Anterior cingulate cortex (tissue), 58 donors: ENCODE measurements at regions not wholly inside any gene's neighbourhood (a gene's known extent, or its start where the extent isn't known, plus 50 kb on each side); places are given as distances from the start of the nearest gene placed in this dataset.

Experiments used
- DNase-seq, 58 donors: peaks; one replicate each; lab custom pipeline; 2025; lab: John Stamatoyannopoulos, UW

DNA sequence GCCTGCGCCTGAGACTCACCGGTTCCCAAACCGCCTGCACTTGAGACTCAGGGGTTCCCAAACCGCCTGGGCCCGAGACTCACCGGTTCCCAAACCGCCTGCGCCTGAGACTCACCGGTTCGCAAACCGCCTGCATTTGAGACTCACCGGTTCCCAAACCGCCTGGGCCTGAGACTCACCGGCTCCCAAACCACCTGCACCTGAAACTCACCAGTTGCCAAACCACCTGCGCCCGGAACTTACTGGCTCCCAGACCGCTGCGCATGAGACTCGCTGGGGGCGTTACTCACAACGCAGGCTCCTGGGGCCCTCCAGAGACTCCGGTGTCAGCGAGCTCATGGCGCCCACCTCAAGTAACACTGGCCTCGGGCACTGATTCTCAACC, 90.2 kb downstream of the DACT2 start:
- DNase-seq, result no peak

DNA sequence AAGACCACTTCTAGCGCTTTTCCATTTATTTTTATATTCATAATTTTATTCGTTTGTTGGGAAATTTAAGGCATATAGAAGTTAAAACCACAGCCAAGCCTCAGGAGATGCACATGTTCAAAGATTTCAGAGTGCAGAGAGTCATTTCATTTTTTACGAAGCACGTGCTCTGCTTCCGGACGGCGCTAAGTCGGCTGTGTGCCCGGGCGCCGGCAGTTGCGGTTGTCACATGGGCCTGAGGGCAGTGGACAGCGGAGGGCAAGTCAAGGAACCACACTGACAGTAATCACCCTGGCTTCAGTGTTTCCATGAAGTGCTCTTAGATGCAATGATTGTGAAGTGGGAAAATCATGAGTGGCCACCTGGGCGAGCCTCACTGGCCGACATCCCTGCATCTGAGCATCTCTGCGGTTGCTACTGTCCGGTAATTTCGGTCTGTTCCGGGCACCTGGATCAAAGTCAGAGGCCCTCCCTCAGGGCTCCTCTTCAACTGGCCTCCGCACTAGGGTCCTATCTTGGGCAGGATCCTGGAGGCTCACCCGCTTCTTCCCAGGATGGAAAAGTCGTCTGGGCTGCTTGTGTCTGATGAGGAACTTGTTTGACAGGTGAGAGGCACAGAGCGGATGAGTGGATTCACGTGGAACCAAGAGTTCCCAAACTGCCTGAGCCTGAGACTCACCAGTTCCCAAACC, 90.8 kb downstream of the DACT2 start:
- DNase-seq, result no peak

DNA sequence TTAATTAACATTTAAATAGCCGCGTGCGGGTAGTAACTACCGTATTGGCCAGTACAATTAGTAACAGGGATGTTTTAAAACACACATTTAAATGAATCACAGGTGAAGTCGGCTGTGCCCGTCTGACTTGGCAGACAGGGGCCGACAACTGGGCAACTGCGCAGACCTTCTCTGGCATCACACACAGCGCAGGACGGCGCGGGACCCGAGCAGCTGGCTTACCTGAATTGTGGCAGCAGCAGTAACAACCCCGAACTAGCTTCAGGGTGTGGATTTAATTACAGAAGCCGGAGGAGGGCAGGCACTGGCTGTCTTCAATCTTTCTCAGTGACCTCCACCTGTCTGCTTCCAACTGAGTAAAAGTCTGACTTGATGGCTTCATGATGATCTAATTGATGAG, 91.7 kb downstream of the DACT2 start:
- no peak for DNase-seq

DNA sequence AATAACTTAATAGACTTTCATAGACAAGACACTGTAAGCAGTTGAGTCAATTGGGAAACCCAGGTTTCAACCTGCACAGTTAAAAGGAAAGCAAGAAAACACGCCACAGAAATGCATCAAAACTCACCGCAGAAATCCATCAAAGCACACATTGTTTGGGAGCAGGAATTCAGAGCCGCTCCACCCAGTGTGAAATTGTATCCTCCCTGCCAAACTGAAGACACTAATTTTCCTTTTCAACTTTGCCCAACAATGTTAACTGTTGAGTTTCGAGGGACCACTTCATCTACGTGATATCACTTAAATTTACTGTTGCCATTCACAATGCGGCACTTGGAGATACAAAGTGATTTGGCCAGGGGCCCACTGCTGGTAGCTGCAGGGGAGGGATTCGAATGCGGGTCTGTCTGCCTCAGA, 92.7 kb downstream of the DACT2 start:
- no peak for DNase-seq

DNA sequence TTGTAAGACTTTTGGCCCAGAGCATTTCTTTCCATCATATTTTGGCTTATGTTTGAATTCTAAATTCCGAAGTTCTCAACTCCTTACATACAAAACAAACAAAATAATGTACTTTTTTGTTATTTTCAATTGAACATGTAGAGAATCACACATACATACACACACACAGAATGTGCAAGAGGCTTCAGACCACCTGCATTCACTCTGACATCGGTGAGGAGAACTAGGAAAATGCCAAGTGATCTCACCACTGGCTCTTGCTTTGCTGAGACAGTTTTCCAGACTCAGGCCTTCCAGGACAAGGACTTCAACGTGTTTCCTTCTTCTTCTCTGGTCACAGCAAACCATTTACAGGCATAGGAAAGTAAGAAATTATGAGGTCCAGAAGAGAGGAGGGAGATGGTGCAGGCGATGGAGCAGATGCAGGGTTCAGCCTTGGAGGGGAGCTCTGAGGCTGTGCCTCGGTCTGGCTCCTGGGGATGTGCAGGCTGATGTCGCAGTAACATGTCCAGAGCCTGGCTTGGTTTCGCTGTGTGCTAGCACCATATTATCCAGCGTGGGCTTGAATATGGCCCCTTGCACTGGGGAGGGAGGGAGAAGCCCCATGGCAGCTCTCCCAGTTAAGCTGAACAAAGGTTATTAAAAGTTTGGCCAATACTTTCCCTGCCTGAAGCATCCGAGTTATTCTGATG, 93.4 kb downstream of the DACT2 start:
- DNase-seq, result peak in 9 of 58 donors; percentile 8 to 43 (median 18)

DNA sequence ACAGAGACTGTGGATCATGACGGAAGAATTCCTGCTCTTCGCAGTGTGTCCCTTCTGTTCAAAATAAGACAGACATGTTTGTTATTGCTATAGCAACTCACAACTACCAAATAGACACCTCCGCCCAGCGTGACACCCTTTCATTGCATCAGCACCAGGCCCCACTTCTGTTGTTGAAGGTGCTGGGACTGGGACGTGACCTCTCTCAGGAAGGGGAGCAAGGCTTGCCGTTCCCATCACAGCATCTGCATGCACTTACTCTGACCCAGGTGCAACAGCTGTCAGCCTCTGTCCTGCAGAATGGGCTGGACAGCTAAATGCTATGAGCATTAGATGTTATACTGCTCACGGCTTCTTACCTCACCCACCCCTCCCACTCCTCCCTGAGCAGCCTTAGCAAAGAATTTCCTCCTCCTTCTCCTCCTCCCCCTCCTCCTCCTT, 94.1 kb downstream of the DACT2 start:
- no peak for DNase-seq

DNA sequence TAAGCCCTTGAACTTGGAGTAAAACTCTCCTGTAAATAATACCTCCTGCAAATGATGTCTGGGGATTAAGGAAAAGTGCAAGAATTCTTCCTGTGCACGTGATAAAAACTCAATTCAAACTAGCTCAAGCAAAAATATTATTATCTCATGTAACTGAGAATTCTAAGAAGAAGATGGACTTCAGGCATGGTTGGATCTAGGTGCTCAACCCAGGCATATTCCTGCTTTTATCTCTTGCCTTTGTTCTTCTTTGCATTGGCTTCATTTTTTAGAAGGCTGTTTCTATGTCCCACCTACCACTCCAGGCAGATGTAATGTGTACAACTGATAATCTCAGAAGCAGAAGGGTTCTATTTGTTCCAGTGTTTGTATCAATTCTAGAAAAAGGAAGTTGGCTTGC, 95.8 kb downstream of the DACT2 start:
- DNase-seq, result no peak

DNA sequence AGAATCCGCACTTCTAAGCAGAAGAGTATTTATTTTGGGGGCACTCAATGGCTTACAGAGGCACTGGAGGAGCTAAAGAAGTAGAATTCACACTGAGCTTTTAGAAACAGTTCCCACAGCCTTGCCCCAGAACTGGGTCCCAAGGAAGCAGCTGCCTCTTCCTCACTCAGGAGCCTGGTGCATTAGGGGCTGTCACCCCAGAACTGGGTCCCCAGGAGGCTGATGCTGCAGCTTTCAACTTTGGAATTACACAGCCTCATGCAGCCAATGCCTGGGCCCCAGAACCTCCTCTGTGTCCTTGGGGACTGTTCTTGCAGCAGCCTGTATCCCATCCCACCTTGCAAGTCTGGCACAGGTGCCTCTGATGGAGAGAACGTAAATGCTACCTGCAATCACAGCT, 96.4 kb downstream of the DACT2 start:
- no peak for DNase-seq

DNA sequence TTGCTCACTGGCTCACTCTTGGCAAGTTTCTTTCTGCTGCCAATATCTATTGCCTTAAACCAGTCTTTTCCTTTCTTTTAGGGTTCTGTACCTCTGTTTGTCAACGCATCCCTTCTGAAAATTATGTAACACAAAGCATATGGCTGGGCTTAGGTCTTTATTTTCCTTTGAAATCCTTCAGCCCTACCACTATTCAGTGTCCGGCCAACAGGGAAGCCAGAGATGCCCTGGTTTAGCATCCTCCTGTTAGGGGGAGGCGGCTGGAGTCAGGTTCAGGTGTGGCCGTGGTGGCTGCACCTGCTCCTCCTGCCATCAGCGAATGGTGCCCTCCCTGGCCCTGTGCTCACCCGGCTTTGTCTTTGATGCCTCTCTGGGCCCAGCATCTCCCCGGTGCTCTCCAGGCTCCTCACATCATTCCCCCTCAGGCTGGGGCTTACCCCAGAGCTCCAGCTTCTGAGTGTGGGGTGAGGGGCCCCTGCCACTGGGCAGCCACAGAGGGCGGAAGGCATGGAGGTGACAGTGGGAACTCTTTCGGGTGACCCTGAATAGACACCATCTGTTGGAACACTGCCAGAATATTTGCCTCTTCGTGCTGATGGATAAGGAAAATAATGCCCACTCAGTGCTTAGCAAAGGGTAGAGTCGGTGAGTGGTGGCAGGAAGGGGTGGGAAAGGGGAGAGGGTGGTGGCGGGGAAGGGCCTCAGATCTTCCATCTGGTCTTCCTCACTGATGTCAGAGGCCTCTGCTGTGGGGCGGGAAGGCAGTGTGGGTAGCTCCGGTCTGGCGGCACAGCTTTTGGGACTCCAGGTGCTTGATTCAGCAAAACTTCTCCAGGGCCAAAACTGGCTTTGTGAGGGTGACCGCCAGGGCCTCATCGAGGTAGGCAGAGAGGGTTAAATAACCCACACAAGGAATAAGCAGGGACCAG, 97.2 kb downstream of the DACT2 start:
- DNase-seq, result no peak

DNA sequence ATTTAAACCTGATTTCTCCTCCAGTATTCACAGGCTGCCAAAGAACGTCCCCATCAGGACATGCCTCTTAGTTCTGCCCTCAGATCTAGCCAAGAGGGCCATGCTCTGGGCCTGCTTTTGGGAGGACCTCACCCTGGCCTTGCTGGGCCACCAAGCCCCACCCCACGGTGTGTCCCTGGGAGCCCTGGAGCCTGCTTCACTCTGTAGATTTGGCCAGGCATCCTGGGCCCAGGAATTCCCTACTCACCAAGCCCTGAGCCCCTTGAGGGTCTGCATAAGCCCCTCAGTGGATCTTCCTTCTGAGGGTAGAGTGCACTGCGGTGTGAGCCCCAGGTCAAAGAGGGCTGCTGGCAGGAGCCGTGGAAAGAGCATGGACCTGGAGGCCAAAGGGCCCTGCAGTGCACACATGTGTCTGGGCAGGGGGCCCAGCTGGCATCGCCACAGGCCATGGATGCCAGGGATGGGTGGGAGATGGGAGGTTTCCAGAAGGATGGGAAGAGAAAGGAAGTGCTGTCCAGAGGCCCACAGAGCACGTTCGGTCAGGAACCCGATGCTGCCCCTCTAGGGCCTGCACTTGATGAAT, 98.0 kb downstream of the DACT2 start:
- no peak for DNase-seq

DNA sequence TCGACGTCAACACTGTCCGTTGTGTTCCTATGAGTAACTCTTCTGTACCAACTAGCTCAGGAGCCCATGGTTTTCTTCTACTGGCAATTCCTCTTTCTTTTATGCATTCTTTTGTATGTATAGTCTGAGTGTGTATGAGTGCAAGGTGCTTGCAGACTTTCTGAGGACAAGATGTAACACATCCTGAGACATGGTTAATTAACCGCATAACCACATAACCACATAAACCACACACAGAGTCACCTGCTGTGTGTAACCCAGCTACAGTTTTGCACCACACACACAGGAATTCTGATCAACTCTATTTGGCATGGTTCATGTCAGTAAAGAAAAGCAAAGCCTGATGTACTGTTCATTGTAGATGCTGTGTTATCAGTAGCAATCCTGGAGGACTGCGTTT, 98.6 kb downstream of the DACT2 start:
- no peak for DNase-seq

DNA sequence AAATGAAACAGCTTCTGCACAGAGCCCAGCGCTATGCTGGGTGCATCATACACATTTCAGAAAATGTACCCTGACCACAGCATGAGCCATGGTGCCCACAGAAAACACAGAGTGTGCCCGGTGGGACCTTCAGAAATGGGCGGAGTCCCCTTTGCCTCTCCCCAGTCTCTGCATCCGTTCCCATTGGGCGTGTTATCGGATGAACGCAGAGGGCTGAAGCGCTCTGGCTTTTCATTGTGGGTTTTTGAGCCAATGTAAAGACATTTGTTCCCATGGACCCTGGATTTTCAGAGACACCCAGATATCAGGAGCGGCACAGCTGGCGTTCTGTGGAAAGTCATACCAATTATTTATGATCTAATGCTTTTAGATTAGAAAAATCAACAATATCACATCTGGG, 99.8 kb downstream of the DACT2 start:
- no peak for DNase-seq

DNA sequence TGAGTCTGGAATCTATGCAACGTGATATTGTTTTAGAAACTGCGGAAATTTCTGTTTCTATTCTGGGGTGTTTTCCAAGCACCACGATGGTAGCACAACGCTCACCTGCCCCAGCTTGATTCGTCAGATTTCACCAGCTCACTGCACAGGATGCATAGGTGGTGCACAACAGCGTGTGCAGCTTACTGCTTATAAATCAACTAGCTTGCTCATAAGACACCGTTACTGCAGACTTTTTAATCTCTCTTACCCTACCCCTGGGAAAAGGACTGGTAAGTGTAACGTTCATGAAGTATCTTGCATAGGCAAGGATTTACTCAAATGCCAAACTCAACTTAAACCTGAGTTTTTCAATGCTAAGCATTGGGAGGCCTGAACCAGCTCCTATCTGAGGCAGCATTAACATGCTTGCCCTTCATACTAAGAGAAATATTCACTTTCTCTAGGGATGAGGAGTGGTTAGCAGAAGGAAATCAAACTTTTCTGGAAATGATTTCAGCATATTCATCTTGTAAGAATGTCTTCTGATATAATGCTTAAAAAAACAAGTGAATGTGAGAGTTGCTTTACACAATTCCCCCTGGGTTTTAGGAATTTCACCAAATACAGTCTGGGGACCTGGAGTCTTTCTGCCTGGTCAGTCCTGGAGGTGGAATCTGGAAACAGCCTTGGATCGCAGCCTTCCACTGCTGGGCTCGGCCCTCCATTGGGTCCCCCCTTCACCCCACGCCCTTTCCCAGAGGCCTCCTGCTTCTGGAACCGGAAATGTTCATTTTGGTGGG, 100.6 kb downstream of the DACT2 start:
- no peak for DNase-seq

DNA sequence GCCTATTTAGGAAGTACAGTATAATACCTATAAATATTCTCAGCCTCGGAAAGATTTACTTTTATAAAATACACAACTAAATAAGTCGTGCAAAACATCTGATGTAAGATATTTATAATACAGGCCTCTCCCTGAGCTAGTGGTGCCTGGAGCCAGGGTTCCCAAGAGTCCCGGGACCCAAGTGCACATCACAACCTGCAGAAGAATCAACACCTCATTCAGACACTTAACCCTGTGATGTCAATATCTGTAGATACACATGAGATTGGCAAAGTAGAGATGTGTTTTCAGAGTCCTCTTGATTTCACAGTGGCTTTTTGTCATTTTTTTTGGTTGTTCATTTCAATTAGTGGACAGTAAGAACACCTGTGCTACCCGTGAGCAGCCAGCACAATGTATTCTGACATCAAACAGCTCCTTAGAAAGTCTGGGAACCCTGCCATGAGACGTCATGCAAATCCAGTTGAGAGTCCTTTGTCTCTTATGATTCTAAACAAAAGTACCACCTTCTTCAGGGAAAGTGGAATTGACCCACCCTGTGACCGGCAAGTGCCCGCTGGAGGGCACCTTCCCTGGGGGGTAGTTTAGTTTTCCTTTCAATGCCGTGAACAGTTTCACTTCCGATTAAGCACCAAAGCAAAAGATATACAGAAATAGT, 101.6 kb downstream of the DACT2 start:
- DNase-seq, result no peak

DNA sequence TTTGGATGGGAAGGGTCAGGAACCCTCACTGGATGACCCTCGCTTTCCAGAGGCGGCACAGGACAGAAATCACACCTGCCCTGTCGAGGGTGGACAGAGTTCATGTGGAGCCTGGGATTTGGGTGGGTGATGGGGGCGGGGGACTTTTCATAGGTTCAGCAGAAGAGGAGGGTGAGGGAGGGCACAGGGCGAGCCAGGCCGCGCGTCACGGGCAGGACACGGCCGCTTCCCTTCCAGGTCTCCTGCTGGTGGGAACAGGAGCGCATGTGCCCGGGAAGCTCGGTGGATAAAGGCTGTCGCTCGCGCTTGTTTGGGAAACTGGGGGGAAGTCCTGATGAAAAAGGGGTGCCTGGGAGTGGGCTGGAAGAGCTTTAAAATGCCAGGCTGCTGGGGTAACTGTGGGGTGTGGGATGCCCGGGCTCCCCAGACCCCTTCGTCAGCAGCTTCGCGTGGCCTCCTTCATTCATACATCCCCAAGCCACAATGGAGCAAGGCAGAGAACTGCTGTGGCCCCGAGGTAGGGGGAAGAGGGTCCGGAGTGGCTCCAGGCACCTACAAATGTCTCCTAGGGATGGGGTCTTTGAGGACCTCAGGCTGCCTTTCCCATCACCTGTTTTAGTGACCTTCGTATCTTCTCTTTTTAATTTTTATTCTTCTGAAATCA, 102.2 kb downstream of the DACT2 start:
- no peak for DNase-seq

DNA sequence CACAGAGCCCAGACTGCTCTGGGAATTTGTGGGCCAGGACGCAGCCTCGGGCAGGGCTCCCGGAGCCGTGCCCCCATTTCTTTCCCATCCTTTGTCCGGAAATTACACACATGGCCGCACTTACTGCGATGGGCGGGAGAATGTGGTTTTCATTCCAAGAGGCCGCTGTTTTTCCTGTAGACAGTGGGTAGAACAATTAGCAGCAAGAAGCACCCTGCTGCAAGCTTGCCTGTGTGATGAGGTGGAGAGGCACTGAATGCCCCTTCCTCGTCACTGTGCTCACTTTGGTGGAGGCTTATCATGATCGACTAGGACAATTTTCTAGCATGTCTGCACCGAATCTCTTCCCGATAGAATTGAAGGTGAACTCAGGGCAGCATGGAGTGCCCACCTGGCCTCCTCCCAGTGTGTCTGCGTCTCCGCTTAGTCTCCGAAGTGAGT, 102.8 kb downstream of the DACT2 start:
- peak in 29 of 58 donors; percentile 10 to 75 (median 42) for DNase-seq

DNA sequence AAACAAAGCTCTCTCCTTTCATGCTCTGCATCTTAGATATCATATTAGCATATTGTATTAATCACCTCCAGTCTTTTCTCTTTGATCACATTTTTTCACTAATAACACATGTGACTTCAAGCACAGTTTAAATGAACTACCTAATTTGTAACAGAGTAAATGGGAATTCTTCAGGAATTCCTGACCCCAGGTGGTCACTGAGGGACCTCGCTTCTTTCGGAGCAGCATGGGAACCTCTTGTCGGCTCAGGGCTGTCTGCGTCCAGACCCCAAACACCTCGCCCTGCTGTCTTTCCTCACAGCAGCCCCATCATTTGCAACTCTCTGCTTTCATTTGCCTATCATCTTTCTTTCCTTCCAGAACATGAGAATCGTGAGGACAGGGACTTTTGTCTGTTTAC, 103.5 kb downstream of the DACT2 start:
- DNase-seq, result no peak

DNA sequence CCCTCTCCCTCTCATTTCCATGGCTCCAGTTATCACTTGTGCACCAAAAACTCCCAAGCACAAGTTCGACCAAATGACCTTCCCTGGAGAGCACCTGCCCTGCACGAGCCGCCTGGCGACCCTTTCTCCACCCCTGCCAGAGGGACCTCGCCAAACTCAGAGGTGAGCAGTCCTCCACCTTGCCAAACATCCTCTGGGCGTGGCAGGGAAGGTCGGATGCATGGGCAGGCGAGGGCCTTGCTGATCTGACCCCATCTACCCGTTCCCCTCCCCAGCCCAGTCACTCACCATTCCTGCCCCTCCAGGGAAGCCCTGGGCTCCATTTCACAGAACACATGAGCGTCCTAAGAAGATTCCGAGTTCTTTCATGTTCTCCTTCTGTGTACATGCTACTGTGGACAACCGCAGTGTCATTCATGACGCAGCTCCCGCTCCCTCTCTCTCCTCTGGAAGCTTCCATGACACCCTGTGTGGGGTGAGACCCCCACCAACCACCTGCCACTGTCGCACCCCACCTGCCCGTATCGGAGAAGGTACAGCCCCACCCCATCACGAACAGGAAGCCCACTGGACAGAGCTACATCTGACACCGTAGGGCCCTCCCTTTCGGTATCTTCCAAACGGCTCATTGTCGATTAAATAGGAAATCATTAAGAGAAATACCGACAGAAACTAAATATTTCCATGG, 104.3 kb downstream of the DACT2 start:
- no peak for DNase-seq
